ENCODE measurements at regions not wholly inside any gene's neighbourhood (a gene's known extent, or its start where the extent isn't known, plus 50 kb on each side); places are given as distances from the start of the nearest gene placed in this dataset.
"Not testable (repeated sequence)": the region's sequence is repeated elsewhere in the genome, so short reads cannot be mapped to it uniquely, and the experiment has no call there.

DNA sequence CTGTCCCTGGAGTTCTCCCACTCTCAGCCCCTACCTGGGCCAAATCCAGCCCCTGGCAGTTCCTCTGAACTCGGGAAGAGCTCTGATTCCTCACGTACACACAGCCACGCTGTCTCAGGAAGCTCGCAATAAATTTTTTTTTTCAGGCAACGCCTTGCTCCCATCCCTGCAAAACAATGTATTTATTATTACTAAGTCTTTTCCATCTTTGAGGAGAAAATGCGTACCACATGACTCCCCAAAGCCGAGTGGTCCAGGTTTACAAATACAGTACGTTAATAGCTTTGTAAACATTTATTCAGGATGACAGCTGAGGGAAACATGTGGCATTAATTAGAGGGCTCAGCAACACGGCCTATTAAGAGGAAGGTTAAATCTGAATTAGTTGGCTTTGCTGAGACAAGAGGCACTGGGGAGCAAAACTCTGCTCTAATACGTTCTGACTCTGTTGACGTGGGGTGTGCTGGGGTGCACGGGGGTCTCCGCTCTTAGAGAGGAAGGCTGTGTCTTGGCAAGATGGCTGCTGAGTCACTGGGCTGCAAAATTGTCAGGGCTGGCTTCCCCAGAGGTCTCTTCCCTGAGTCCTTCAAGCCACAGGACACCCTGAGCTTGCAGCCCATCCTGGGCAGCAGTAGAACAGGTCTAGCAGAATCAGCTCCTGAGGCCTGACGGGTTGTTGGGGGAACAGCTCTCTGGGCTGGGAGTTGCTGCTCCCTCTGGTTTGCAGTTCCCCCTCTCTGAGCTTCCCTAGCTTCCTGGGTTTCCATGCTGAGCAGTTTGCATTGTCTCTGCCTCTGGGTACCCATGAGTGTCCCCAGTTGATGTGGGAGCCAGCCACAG, 185.2 kb upstream of the TBX3 start:
- DNase-seq, result no peak

- no peak for DNase-seq
These were observed 182.4 kb upstream of the TBX3 start for GRCh38 chr12:114866331-114866730.

DNA sequence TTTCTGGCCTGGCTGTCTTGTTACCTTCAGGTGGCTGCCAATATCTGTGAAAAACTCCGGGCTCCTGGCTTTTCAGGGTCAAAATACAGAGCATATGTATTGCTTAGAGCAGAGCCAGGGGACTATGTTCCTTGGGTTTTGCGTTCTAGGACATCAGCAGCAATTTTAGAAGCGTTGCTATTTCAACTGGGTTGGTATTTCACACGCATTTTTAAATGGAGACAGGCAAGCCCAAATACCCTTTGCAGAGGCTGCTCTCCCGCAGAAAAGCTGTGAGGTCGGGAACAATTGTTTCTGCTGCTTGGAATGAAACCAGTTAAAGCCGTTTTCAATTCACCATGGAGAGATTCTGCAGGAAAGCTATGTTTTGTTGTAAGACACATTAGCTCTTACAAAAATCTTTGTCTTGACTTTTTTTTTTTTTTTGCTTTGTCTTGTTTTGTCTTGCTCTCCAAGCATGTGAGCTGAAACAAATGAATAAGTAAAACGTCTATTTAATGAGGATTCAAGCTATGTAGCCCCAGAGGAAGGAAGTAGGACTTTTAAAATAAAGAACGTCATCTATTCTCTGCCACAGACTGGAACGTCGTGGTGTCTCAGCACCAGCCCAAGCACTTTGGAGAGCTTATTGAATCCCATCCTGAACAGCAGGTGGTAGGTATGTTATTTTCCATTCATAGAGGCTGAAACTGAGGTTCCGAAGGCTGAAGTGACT, 181.0 kb upstream of the TBX3 start:
- no peak for DNase-seq

DNA sequence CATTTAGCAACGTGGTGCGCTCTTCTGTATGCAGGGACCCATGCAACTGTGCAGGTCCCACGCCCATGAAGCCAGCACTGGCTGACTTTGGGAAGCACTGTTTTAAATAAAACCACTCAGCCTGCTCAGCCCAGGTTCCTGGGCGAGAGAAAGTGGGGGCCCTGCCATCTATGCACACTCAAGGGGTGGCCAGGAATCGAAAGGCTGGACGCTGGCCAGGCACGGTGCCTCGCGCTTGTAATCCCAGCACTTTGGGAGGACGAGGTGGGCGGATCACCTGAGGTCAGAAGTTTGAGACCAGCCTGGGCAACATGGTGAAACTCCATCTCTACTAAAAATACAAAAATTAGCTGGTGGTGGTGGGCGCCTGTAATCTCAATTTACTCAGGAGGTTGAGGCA, 179.9 kb upstream of the TBX3 start:
- DNase-seq, result no peak

DNA sequence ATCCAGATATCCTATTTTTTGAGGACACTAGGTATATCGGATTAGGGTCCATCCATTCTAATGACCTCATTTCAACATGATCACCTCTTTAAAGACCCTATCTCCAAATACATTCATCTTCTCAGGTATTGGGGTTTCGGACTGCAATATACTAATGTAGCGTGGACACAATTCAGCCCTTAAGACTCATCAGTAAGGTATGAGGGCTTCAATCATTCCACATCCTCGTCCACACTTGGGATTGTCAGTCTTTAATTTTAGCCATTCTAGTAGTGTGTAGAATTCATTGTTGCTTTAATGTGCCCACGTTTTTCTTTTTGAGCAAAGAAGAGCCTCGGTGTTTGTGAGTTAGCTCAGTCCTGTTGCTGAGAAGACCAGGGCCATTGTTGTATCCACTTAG, 177.0 kb upstream of the TBX3 start:
- no peak for DNase-seq

GRCh38 chr12:114858388-114859146, 174.6 kb upstream of the TBX3 start:
- no peak for DNase-seq

- no peak for DNase-seq
These were observed 171.7 kb upstream of the TBX3 start for GRCh38 chr12:114855678-114856077.

DNA sequence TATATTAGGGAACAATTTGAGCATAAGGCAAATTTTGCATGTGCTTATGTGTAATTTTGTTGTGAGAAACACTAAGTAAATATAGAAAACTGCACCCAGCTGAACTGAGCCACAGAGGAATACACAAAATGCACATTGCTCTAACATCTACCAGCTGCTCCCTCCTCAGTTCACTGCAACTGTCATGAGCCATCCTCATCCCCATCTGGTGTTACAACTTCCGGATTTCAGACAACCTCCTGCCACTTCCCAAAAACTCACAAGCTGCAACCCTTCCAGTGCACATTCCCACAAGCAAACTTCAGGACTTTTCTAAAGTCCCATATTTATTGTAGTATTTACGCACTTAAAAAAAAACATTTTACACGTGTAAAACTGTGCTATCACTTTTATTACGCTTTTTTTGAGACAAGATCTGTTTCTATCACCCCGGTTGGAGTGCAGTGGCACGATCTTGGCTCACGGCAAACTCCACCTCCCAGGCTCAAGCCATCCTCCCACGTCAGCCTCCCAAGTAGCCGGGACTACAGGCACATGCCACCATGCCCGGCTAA, 169.1 kb upstream of the TBX3 start:
- DNase-seq, result no peak

GRCh38 chr12:114851981-114852380, 168.0 kb upstream of the TBX3 start:
- no peak for DNase-seq

DNA sequence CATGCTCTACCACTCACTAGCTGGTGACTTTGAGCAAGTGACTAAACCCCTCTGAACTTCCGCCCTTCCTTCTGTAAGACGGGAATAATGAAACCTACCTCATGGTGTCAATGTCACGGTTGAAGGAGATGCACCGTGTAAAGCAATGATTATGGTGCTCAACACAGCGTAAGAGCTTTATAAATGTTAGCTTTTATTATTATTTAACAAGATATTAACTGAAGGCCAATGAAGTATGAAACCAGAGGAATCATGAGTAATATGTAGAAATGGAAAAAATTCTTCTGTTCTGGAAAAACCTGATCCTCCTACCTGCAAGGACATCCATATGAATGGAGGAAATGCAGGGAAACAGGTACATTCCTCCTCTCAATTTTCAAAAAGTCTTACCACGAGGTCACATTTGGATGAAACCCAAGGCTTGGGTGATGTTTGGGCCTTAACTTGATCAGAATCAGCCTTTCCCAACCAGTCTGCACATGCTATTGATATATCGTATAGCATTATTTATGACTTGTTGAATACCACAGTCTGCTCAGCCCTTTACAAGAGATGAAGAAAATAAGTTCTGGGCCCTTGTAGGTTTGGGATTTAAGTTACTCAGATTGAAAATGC, 166.8 kb upstream of the TBX3 start:
- DNase-seq, result no peak

GRCh38 chr12:114848666-114849065, 164.7 kb upstream of the TBX3 start:
- no peak for DNase-seq

DNA sequence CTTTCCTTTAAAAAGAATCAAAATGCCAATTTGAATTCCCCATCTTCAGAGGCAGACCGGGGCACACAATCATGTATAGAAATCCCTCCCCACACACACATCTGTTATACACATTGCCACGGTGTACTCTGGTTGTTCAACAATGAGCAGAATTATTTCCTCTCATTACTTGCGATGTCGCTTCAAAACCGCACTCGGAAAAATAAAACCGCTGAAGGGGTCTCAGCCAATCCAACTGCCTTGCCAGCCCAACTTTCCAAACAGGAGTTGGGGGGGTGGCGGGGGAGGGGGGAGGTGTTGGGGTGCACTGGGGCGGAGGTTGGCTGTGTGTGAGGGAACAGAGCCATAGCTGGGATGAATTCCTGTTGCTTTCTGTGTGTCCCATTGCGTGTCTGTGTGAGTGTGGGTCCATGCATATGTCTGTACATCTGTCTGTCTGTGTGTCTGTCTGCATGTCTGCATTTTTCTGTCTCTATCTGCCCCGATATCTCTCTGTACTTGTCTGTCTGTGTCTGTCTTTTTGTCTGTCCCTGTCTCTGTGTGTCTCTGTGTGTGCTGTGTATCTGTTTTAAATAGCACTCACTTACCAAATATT, 163.6 kb upstream of the TBX3 start:
- no peak for DNase-seq

DNA sequence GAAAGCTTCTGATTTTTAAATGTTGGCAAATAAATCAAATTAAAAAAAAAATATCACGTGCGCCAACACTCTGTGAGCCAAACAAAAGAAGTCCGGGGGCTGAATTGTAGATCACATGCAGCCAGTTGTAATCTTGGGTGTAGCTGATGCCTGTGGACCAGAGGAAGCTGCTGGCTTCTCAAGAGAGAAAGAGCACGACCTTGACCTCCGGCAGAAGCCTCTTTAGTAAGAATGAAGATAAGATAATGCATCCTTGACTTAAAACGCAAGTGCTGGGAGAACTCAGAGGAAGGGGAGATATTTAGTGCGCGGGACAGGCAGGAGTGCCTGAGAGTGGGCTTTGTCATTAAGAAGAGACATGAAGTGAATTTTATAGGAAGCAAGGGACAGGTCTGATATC, 162.8 kb upstream of the TBX3 start:
- no peak for DNase-seq

GRCh38 chr12:114841557-114842251, 157.7 kb upstream of the TBX3 start:
- no peak for DNase-seq

DNA sequence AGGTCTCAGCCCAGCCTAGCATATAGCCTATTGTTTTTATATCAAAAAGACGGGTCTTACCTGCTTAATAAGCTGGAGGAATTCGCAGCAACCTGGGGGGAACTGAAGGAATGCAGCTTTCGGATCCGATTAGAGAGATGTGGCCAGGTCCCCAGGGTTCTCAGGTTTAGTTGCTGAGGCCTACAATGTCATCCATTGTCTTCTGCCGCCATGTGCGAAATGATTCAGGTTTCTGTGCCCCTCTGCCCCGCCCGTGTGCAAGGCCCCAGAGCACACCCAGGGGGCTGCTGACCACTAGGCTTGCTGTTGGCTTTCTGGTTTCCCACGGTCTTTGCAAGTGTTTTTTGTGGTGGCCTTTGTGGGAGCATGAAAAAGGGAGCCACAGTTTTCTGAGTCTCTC, 154.5 kb upstream of the TBX3 start:
- no peak for DNase-seq

DNA sequence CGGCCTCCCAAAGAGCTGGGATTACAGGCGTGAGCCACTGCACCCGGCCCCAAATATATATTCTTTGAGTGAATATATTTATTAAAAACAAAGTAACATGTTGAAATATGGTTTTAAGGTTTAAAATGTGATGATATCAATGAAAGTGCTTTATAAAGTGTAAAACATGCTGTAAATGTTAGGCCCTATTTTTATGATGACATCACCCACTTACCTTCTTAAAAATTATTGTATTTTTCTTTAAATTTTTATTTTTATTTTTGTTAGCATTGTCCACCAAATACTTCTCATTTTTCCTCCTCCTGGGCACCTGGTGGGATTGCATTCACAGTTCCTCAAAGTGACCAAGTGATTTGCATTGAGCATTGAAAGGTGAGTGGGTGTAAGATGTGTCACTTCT, 152.6 kb upstream of the TBX3 start:
- no peak for DNase-seq

- no peak for DNase-seq
These were observed 151.1 kb upstream of the TBX3 start for GRCh38 chr12:114835031-114835430.

GRCh38 chr12:114834621-114835020, 150.6 kb upstream of the TBX3 start:
- DNase-seq, result no peak

DNA sequence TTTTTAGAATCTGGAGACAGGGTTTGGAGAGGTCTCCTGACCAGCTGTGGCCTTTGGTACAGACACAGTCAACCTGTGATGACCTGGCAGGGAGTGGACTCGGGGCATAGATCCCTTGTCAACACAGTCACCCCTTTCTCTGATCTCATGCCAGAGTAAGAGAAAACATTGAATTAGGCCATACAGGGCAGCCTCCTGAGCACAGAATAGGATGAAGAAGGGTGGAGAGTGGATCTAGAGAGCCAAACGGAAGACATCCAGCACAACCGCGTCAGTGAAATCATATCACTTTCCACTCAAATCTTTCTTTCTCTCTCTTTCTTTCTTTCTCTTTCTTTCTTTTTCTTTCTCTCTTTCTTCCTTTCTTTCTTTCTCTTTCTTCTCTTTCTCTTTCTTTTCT, 145.9 kb upstream of the TBX3 start:
- DNase-seq, result no peak

DNA sequence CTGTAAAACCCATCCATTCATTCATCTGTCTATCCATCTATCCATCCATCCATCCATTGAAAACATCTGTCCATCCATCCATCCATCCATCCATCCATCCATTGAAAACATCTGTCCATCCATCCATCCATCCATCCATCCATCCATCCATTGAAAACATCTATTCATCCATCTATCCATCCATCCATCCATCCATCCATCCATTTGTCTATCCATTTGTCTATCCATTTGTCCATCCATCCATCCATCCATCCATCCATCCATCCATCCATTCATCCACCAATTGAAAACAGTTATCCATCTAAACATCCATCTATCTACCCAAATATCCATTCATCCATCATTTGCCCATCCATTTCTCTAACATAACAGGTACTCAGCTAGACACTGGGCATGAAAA, 145.3 kb upstream of the TBX3 start:
- DNase-seq, result not testable (repeated sequence)

GRCh38 chr12:114827461-114827860, 143.5 kb upstream of the TBX3 start:
- no peak for DNase-seq

- no peak for DNase-seq
These were observed 142.3 kb upstream of the TBX3 start for GRCh38 chr12:114826244-114826643.
